ENCODE measurements at regions not wholly inside any gene's neighbourhood (a gene's known extent, or its start where the extent isn't known, plus 50 kb on each side); places are given as distances from the start of the nearest gene placed in this dataset.

DNA sequence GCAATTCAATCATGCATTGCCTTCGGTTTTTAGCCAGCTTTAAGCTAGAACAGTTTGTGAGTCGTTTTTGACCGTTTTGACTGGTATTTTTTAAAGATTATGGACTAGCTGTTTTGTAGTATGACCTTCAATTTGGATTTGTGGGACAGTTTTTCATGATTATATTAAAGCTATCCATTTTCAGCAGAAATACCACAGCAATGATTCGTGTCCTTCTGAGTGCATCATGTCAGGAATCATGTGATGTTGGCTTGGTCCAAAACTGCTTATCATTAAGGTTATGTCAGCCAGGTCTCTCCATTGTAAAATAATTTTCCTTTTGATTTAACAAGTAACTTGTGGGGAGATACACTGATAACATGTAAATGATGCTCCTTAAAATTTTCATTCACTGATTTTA lies 229.0 kb downstream of the POSTN start:
- TF ChIP-seq TAF1 (IDR thresholded peaks at IDR 0.05; ENCODE audit: low read depth) (no peak), EP300 (IDR thresholded peaks at IDR 0.05; ENCODE audit: borderline replicate concordance) (no peak), CREB1 (IDR thresholded peaks at IDR 0.05; ENCODE audit: low read depth) (no peak), TEAD4 (IDR thresholded peaks at IDR 0.05) (no peak), EGR1 (IDR thresholded peaks at IDR 0.05) (no peak), CEBPB (IDR thresholded peaks at IDR 0.05) (no peak), RAD21 (IDR thresholded peaks at IDR 0.05; ENCODE audit: low read depth) (no peak), NFIC (IDR thresholded peaks at IDR 0.05) (no peak), YY1 (IDR thresholded peaks at IDR 0.05; ENCODE audit: low read depth) (no peak)
- TF ChIP-seq, protein P1, sequence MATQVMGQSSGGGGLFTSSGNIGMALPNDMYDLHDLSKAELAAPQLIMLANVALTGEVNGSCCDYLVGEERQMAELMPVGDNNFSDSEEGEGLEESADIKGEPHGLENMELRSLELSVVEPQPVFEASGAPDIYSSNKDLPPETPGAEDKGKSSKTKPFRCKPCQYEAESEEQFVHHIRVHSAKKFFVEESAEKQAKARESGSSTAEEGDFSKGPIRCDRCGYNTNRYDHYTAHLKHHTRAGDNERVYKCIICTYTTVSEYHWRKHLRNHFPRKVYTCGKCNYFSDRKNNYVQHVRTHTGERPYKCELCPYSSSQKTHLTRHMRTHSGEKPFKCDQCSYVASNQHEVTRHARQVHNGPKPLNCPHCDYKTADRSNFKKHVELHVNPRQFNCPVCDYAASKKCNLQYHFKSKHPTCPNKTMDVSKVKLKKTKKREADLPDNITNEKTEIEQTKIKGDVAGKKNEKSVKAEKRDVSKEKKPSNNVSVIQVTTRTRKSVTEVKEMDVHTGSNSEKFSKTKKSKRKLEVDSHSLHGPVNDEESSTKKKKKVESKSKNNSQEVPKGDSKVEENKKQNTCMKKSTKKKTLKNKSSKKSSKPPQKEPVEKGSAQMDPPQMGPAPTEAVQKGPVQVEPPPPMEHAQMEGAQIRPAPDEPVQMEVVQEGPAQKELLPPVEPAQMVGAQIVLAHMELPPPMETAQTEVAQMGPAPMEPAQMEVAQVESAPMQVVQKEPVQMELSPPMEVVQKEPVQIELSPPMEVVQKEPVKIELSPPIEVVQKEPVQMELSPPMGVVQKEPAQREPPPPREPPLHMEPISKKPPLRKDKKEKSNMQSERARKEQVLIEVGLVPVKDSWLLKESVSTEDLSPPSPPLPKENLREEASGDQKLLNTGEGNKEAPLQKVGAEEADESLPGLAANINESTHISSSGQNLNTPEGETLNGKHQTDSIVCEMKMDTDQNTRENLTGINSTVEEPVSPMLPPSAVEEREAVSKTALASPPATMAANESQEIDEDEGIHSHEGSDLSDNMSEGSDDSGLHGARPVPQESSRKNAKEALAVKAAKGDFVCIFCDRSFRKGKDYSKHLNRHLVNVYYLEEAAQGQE (IDR thresholded peaks at IDR 0.05; ENCODE audit: low read depth): no peak
- TF ChIP-seq, protein P2, sequence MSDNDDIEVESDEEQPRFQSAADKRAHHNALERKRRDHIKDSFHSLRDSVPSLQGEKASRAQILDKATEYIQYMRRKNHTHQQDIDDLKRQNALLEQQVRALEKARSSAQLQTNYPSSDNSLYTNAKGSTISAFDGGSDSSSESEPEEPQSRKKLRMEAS (IDR thresholded peaks at IDR 0.05): no peak
- TF ChIP-seq, protein P3, sequence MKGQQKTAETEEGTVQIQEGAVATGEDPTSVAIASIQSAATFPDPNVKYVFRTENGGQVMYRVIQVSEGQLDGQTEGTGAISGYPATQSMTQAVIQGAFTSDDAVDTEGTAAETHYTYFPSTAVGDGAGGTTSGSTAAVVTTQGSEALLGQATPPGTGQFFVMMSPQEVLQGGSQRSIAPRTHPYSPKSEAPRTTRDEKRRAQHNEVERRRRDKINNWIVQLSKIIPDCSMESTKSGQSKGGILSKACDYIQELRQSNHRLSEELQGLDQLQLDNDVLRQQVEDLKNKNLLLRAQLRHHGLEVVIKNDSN (IDR thresholded peaks at IDR 0.05): no peak

Data from Ishikawa (cell line).